K562 (cell line): ENCODE measurements at regions not wholly inside any gene's neighbourhood (a gene's known extent, or its start where the extent isn't known, plus 50 kb on each side); places are given as distances from the start of the nearest gene placed in this dataset.

Experiments
- ATAC-seq: fragments of 200-7000 bp; cut with Tn5 transposase; 3 replicates; pipeline ENCODE4 v1.9.1; 2020; ENCODE audit warnings: moderate library complexity
- BruUV-seq: library from RNA; stranded (reverse); fragments of 400-500 nt; replicated peaks from 2 replicates; lab custom pipeline; 2021; lab: Mats Ljungman, UMichigan
- CTCF ChIA-PET: fragments of 300-600 bp; formaldehyde crosslinking; extraction: SDS; loops from one replicate; lab custom pipeline; 2021; ENCODE audit warnings: low intra/inter-chr PET ratio; lab: Yijun Ruan, JAX
- POLR2A ChIA-PET: fragments of 300-600, 350-650 bp; sonication (Branson Sonifier 250); formaldehyde crosslinking; extraction: SDS; loops from one replicate; lab custom pipeline; 2021; ENCODE audit warnings: antibody characterized with exemption, inconsistent platforms; lab: Yijun Ruan, JAX
- DNase-seq, 4 experiments: peaks; one replicate each; pipeline versions ENCODE4 v3.0.0 to v3.0.0-alpha.2; 2011 to 2018; ENCODE audit warnings: low spot score in 3 of 4, mixed read lengths in 3 of 4; ENCODE audit errors: extremely low read depth in 1 of 4
- FAIRE-seq: peaks from 2 replicates; lab custom pipeline; 2011; peaks lifted over from hg19 to GRCh38; lab: Jason Lieb, UNC
- H2AFZ ChIP-seq: 2 replicates; pipeline ENCODE4 v1.6.0; 2011; ENCODE audit warnings: low read depth, low read length, control low read depth, inconsistent platforms
- H3K27ac ChIP-seq: fragments of 200-600 bp; 3 replicates; pipeline ENCODE4 v1.8.0; 2011; ENCODE audit warnings: low read depth, mild to moderate bottlenecking, control low read depth, inconsistent platforms, low read length, moderate library complexity, mixed read lengths; ENCODE audit errors: extremely low read depth
- H3K27me3 ChIP-seq, 2 experiments: fragments of 300-600 bp in 1 of 2; 2 replicates in 1 of 2; 3 replicates in 1 of 2; pipeline versions ENCODE4 v1.6.0 to v1.8.0; 2011; ENCODE audit warnings: inconsistent platforms in 2 of 2, low read length in 2 of 2, mild to moderate bottlenecking in 1 of 2, mixed read lengths in 1 of 2, moderate library complexity in 1 of 2; ENCODE audit not compliant: control insufficient read depth in 2 of 2, insufficient read depth in 2 of 2
- H3K36me3 ChIP-seq: fragments of 300-600 bp; 3 replicates; pipeline ENCODE4 v1.8.0; 2011; ENCODE audit warnings: mild to moderate bottlenecking, low read length, inconsistent platforms; ENCODE audit not compliant: control insufficient read depth, insufficient read depth
- H3K4me1 ChIP-seq, 2 experiments: fragments of 200-600 bp in 1 of 2; replicated peaks in 1 of 2; 2 replicates in 1 of 2; 3 replicates in 1 of 2; pipeline versions ENCODE4 v1.5.1 to v1.8.0; 2011; ENCODE audit warnings: inconsistent platforms in 2 of 2, low read length in 2 of 2, mild to moderate bottlenecking in 1 of 2, mixed read lengths in 1 of 2, moderate library complexity in 1 of 2; ENCODE audit not compliant: control insufficient read depth in 2 of 2, insufficient read depth in 2 of 2
- H3K4me2 ChIP-seq: 2 replicates; pipeline ENCODE4 v1.6.1; 2011; ENCODE audit warnings: low read length, control low read depth, inconsistent platforms, mixed read lengths; ENCODE audit not compliant: insufficient read depth
- H3K4me3 ChIP-seq: fragments of 200-600 bp; sonication (generic), shearing (Covaris generic); 2 replicates; pipeline ENCODE4 v1.5.1; 2016; ENCODE audit warnings: control low read depth, inconsistent platforms
- H3K79me2 ChIP-seq: fragments of 200-600 bp; 3 replicates; pipeline ENCODE4 v1.8.0; 2011; ENCODE audit warnings: low read length, inconsistent platforms; ENCODE audit not compliant: control insufficient read depth, insufficient read depth
- H3K9ac ChIP-seq, 2 experiments: 2 replicates each; pipeline versions ENCODE4 v1.6.0 to v1.6.1; 2011; ENCODE audit warnings: low read depth in 2 of 2, low read length in 2 of 2, control low read depth in 1 of 2, inconsistent platforms in 1 of 2, mild to moderate bottlenecking in 1 of 2, mixed read lengths in 1 of 2; ENCODE audit not compliant: insufficient read depth in 1 of 2
- H3K9me1 ChIP-seq: one replicate; pipeline ENCODE4 v1.6.0; 2011; ENCODE audit warnings: inconsistent platforms, mild to moderate bottlenecking, low read length, moderate library complexity; ENCODE audit not compliant: control insufficient read depth, insufficient read depth
- H3K9me3 ChIP-seq: replicated peaks from 2 replicates; pipeline ENCODE4 v1.5.1; 2011; ENCODE audit warnings: low read depth, low read length, inconsistent platforms; ENCODE audit not compliant: control insufficient read depth, insufficient read depth
- H4K20me1 ChIP-seq: replicated peaks from 2 replicates; pipeline ENCODE4 v1.6.1; 2011; ENCODE audit warnings: low read length, inconsistent platforms, mixed read lengths; ENCODE audit not compliant: control insufficient read depth, insufficient read depth
- DACH1 ChIP-seq: fragments of 450-650 bp; IDR thresholded peaks from 2 replicates; pipeline ENCODE4 v1.6.1; 2018; ENCODE audit not compliant: partially characterized antibody
- GTF2F1 ChIP-seq: IDR thresholded peaks from 2 replicates; pipeline ENCODE4 v1.6.1; 2011; ENCODE audit warnings: low read depth, low read length, improper control_type of control experiment
- ILK ChIP-seq: fragments of 450-650 bp; IDR thresholded peaks from 2 replicates; pipeline ENCODE4 v1.6.1; 2016; ENCODE audit warnings: missing genetic modification characterization, low read depth, mild to moderate bottlenecking, missing compliant biosample characterization, moderate library complexity, borderline replicate concordance
- MAZ ChIP-seq, 2 experiments: fragments of 450-650 bp in 1 of 2; sonication (generic) in 1 of 2; formaldehyde crosslinking; IDR thresholded peaks in 1 of 2; conservative IDR thresholded peaks in 1 of 2; 2 replicates each; pipeline versions ENCODE4 v1.4.0 to v1.5.0; 2020; ENCODE audit warnings: mild to moderate bottlenecking in 1 of 2, missing genetic modification reagents in 1 of 2
- RBBP5 ChIP-seq: fragments of 200-600 bp; sonication (generic); IDR thresholded peaks from 2 replicates; pipeline ENCODE4 v1.6.1; 2012; ENCODE audit warnings: borderline replicate concordance, mild to moderate bottlenecking, low read length, control low read depth, inconsistent platforms; ENCODE audit not compliant: insufficient read depth, poor library complexity, severe bottlenecking
- RBFOX2 ChIP-seq: fragments of 200-400 bp; formaldehyde crosslinking; IDR thresholded peaks from 2 replicates; pipeline ENCODE4 v1.6.1; 2017; ENCODE audit warnings: low read depth, mild to moderate bottlenecking, low read length, moderate library complexity
- SAFB2 ChIP-seq: fragments of 200-400 bp; formaldehyde crosslinking; IDR thresholded peaks from 2 replicates; pipeline ENCODE4 v1.6.1; 2018; ENCODE audit warnings: borderline replicate concordance, low read length, low read depth, moderate library complexity; ENCODE audit not compliant: severe bottlenecking
- SMAD2 ChIP-seq: fragments of 150-350 bp; IDR thresholded peaks from 2 replicates; pipeline ENCODE4 v1.6.1; 2014; ENCODE audit warnings: low read depth, mild to moderate bottlenecking, low read length
- TCF15 ChIP-seq: fragments of 250-450 bp; sonication (Bioruptor Pico); IDR thresholded peaks from 2 replicates; pipeline ENCODE4 v1.8.0; 2022; ENCODE audit warnings: moderate library complexity, mild to moderate bottlenecking, inconsistent platforms
- TRIM25 ChIP-seq: fragments of 450-650 bp; IDR thresholded peaks from 2 replicates; pipeline ENCODE4 v1.7.0; 2016; ENCODE audit warnings: borderline replicate concordance
- ZNF324 ChIP-seq: fragments of 250-450 bp; sonication (Bioruptor Pico); IDR thresholded peaks from 2 replicates; pipeline ENCODE4 v1.4.0; 2020; ENCODE audit warnings: mild to moderate bottlenecking
- ZNF384 ChIP-seq: IDR thresholded peaks from 2 replicates; pipeline ENCODE4 v1.6.1; 2012; ENCODE audit warnings: low read depth, low read length, improper control_type of control experiment
- ZNF41 ChIP-seq: fragments of 250-450 bp; sonication (Bioruptor Pico); conservative IDR thresholded peaks from 2 replicates; pipeline ENCODE4 v1.4.0; 2020; ENCODE audit warnings: mild to moderate bottlenecking
- WGBS: fragments of 100-300 bp; shearing (Covaris generic); methylation state at CpG from one replicate; pipeline ENCODE4 v1.1.6; 2016; ENCODE audit warnings: low coverage, mixed read lengths; ENCODE audit not compliant: insufficient coverage; ENCODE audit errors: missing lambda C conversion rate; 5-methylcytosine and 5-hydroxymethylcytosine counted together
- in situ Hi-C: fragments of 300-500 bp; cut with MboI; formaldehyde crosslinking; loops from 4 replicates; pipeline ENCODE4 v1.15.0; 2018; ENCODE audit warnings: inconsistent platforms, mixed read lengths
- intact Hi-C: fragments of 100-400 bp; cut with micrococcal nuclease; formaldehyde crosslinking; loops from 2 replicates; pipeline ENCODE4 v1.14.2; 2022

- DNase-seq (no peak), ATAC-seq (no peak), FAIRE-seq (no peak)
- Histone ChIP-seq H3K4me3 (no peak overlapping the region), H3K36me3 (no peaks in the 10 kb centered on the region), H4K20me1 (no peaks in the 10 kb centered on the region), H3K27ac (no peak overlapping the region), H3K27me3 (peaks cover 5 to 18% of the 10 kb centered on the region in 2 experiments; a peak in 4 of 5 replicates), H3K9me3 (no peaks in the 10 kb centered on the region), H3K79me2 (no peaks in the 10 kb centered on the region), H3K4me2 (no peak overlapping the region), H3K4me1 (no peaks in the 10 kb centered on the region), H3K9me1 (no peaks in the 10 kb centered on the region), H3K9ac (no peak overlapping the region), H2AFZ (no peak overlapping the region)
- CTCF ChIA-PET, result no interaction called here
- 26% methylated on average over 22 of the region's 22 CpGs for WGBS
- POLR2A ChIA-PET, result no interaction called here
- no TSS peak for BruUV-seq
- intact Hi-C loops, result no loop called here
- in situ Hi-C loops, result no loop called here
- TF ChIP-seq GTF2F1 (no peak), MAZ (CRISPR knock-in tag; conservative IDR thresholded peaks at IDR 0.05 in 1 of 2, IDR thresholded peaks at IDR 0.05 in 1 of 2) (no peak), DACH1 (no peak), RBBP5 (no peak), ILK (tag) (no peak), TCF15 (CRISPR knock-in tag) (no peak), ZNF324 (no peak), RBFOX2 (no peak), TRIM25 (no peak), SAFB2 (no peak), ZNF41 (no peak), ZNF384 (no peak), SMAD2 (no peak)
- TF ChIP-seq, all 486 proteins: peak for 0
These were observed 290.7 kb downstream of the KLF6 start for GRCh38 chr10:3494131-3494837.
